SK-N-SH (cell line): ENCODE measurements at regions not wholly inside any gene's neighbourhood (a gene's known extent, or its start where the extent isn't known, plus 50 kb on each side); places are given as distances from the start of the nearest gene placed in this dataset.
A peak's percentile ranks its signal among the peaks of the same experiment; 100 is the strongest.

Experiments
- CTCF ChIA-PET: fragments of 300-600, 350-600 bp; formaldehyde crosslinking; extraction: SDS; loops from one replicate; lab custom pipeline; 2021; lab: Yijun Ruan, JAX
- POLR2A ChIA-PET: fragments of 350-600 bp; sonication (Branson Sonifier 250); formaldehyde crosslinking; extraction: SDS; loops from one replicate; lab custom pipeline; 2020; ENCODE audit warnings: antibody characterized with exemption, inconsistent platforms; lab: Yijun Ruan, JAX
- DNase-seq: peaks from one replicate; pipeline ENCODE4 v3.0.0; 2012
- H2AFZ ChIP-seq: fragments of 200-600 bp; sonication (generic); 2 replicates; pipeline ENCODE4 v1.8.1; 2016; ENCODE audit warnings: antibody characterized with exemption, mild to moderate bottlenecking, low read depth
- H3F3A ChIP-seq: fragments of 200-600 bp; sonication (generic); replicated peaks from 2 replicates; pipeline ENCODE3; 2016; ENCODE audit warnings: antibody characterized with exemption, mild to moderate bottlenecking; ENCODE audit not compliant: insufficient read depth
- H3K27ac ChIP-seq, 2 experiments: fragments of 200-500 bp in 1 of 2; fragments of 200-600 bp in 1 of 2; sonication (Bioruptor generic) in 1 of 2; sonication (generic), shearing (Covaris generic) in 1 of 2; 2 replicates each; pipeline versions ENCODE4 v1.5.1 to v1.6.1; 2014 to 2016; ENCODE audit warnings: low read depth in 2 of 2, inconsistent platforms in 1 of 2, low read length in 1 of 2, mild to moderate bottlenecking in 1 of 2, mixed read lengths in 1 of 2
- H3K27me3 ChIP-seq: fragments of 200-600 bp; sonication (generic), shearing (Covaris generic); 2 replicates; pipeline ENCODE4 v1.6.1; 2016; ENCODE audit warnings: mixed run types; ENCODE audit not compliant: insufficient read depth
- H3K36me3 ChIP-seq, 2 experiments: fragments of 200-500 bp in 1 of 2; fragments of 200-600 bp in 1 of 2; sonication (Bioruptor generic) in 1 of 2; sonication (generic) in 1 of 2; replicated peaks in 1 of 2; 2 replicates each; pipeline versions ENCODE3 to v1.5.1; 2014 to 2016; ENCODE audit warnings: low read length in 1 of 2, mild to moderate bottlenecking in 1 of 2; ENCODE audit not compliant: insufficient read depth in 2 of 2, control insufficient read depth in 1 of 2
- H3K4me1 ChIP-seq, 2 experiments: fragments of 200-500 bp in 1 of 2; fragments of 200-600 bp in 1 of 2; sonication (Bioruptor generic) in 1 of 2; sonication (generic), shearing (Covaris generic) in 1 of 2; 2 replicates each; pipeline versions ENCODE4 v1.5.1 to v1.6.1; 2014 to 2016; ENCODE audit warnings: low read depth in 1 of 2, low read length in 1 of 2, mixed run types in 1 of 2; ENCODE audit not compliant: insufficient read depth in 2 of 2, control insufficient read depth in 1 of 2
- H3K4me2 ChIP-seq: fragments of 200-600 bp; sonication (generic), shearing (Covaris generic); 2 replicates; pipeline ENCODE4 v1.6.1; 2017; ENCODE audit warnings: mixed run types
- H3K4me3 ChIP-seq, 2 experiments: fragments of 200-500 bp in 1 of 2; fragments of 200-600 bp in 1 of 2; sonication (Bioruptor generic) in 1 of 2; sonication (generic), shearing (Covaris generic) in 1 of 2; 2 replicates each; pipeline versions ENCODE4 v1.5.1 to v1.8.1; 2014 to 2016; ENCODE audit warnings: low read depth in 2 of 2, inconsistent platforms in 1 of 2, low read length in 1 of 2, mild to moderate bottlenecking in 1 of 2, mixed read lengths in 1 of 2, moderate library complexity in 1 of 2
- H3K79me2 ChIP-seq: fragments of 200-600 bp; sonication (generic); 2 replicates; pipeline ENCODE4 v1.8.1; 2017; ENCODE audit warnings: mild to moderate bottlenecking; ENCODE audit not compliant: insufficient read depth
- H3K9ac ChIP-seq: fragments of 200-600 bp; sonication (generic); 2 replicates; pipeline ENCODE4 v1.6.1; 2017; ENCODE audit warnings: mixed run types
- H3K9me2 ChIP-seq: fragments of 200-600 bp; sonication (generic); 2 replicates; pipeline ENCODE4 v1.6.1; 2017; ENCODE audit warnings: mixed run types
- H3K9me3 ChIP-seq: fragments of 200-600 bp; sonication (generic); 2 replicates; pipeline ENCODE4 v1.6.1; 2017; ENCODE audit warnings: mixed run types, mild to moderate bottlenecking, moderate library complexity
- H4K20me1 ChIP-seq: fragments of 200-600 bp; sonication (generic); 2 replicates; pipeline ENCODE4 v1.6.1; 2017; ENCODE audit warnings: mild to moderate bottlenecking, mixed run types; ENCODE audit not compliant: insufficient read depth
- CHD2 ChIP-seq: fragments of 150-350 bp; IDR thresholded peaks from 2 replicates; pipeline ENCODE4 v1.6.1; 2018; ENCODE audit warnings: low read length; ENCODE audit not compliant: partially characterized antibody
- ELF1 ChIP-seq: IDR thresholded peaks from 2 replicates; pipeline ENCODE4 v1.4.0; 2012
- EP300 ChIP-seq, 2 experiments: IDR thresholded peaks; 2 replicates each; pipeline versions ENCODE4 v1.4.0 to v1.6.1; 2012; ENCODE audit warnings: borderline replicate concordance in 1 of 2, low read depth in 1 of 2, low read length in 1 of 2
- FOSL2 ChIP-seq: IDR thresholded peaks from 2 replicates; pipeline ENCODE4 v1.4.0; 2012; ENCODE audit warnings: low read depth, mild to moderate bottlenecking, moderate library complexity, borderline replicate concordance
- JUND ChIP-seq: IDR thresholded peaks from 2 replicates; pipeline ENCODE4 v1.4.0; 2012
- MEF2A ChIP-seq: IDR thresholded peaks from 2 replicates; pipeline ENCODE4 v1.4.0; 2012; ENCODE audit warnings: low read depth, borderline replicate concordance
- MXI1 ChIP-seq: IDR thresholded peaks from 2 replicates; pipeline ENCODE4 v1.6.1; 2012; ENCODE audit warnings: mild to moderate bottlenecking, low read depth, low read length, improper control_type of control experiment
- NFIC ChIP-seq: IDR thresholded peaks from 2 replicates; pipeline ENCODE4 v1.4.0; 2012; ENCODE audit warnings: borderline replicate concordance
- PBX3 ChIP-seq: IDR thresholded peaks from 2 replicates; pipeline ENCODE4; 2012
- POLR2AphosphoS5 ChIP-seq: IDR thresholded peaks from 2 replicates; pipeline ENCODE4 v1.6.1; 2012; ENCODE audit warnings: low read depth, low read length
- RAD21 ChIP-seq: IDR thresholded peaks from 2 replicates; pipeline ENCODE4 v1.6.1; 2012; ENCODE audit warnings: mild to moderate bottlenecking, low read length
- RCOR1 ChIP-seq: fragments of 150-350 bp; IDR thresholded peaks from 2 replicates; pipeline ENCODE4 v1.6.1; 2017; ENCODE audit warnings: antibody characterized with exemption, low read length
- TCF12 ChIP-seq: IDR thresholded peaks from 2 replicates; pipeline ENCODE4 v1.4.0; 2012
- TEAD4 ChIP-seq: IDR thresholded peaks from 2 replicates; pipeline ENCODE4 v1.4.0; 2012; ENCODE audit warnings: mild to moderate bottlenecking, borderline replicate concordance; ENCODE audit not compliant: insufficient read depth
- YY1 ChIP-seq: IDR thresholded peaks from 2 replicates; pipeline ENCODE4 v1.4.0; 2012; ENCODE audit warnings: low read depth, mild to moderate bottlenecking
- TF ChIP-seq, protein P1 (sequence below): IDR thresholded peaks from 2 replicates; pipeline ENCODE4 v1.4.0; 2012; ENCODE audit warnings: low read depth, borderline replicate concordance
- TF ChIP-seq, protein P2 (sequence below): fragments of 150-350 bp; IDR thresholded peaks from 2 replicates; pipeline ENCODE4 v1.6.1; 2016; ENCODE audit warnings: mild to moderate bottlenecking, low read depth, low read length
- TF ChIP-seq, protein P3 (sequence below): fragments of 200-600 bp; sonication (generic); IDR thresholded peaks from 2 replicates; pipeline ENCODE4 v1.6.1; 2017; ENCODE audit warnings: antibody characterized with exemption, mild to moderate bottlenecking, moderate library complexity

DNA sequence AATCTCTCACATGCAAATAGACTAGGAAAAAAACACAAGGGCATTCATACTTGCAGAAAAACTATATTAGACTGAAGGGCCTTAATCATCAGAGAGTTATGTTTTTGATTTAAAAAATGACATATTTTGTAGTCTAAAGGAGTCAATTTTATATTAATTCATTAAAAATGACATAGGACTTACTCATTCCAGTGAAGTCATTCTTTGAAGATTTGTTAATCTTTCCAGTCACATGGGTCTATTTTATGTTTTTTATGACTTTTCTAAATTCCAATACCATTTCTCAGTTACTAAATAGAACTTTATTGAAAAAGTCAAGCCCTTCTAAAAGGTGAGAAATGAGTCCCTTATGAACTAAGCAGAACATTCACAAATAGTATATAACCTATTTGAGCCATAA, 743.8 kb upstream of the INTU start:
- Histone ChIP-seq H3K4me2 (no peak overlapping the region), H3K36me3 (no peaks in the 10 kb centered on the region), H4K20me1 (no peaks in the 10 kb centered on the region), H3K27ac (peak overlapping the region in 1 of 2 experiments; percentile 53; a peak in 2 of 4 replicates), H3F3A (peaks cover 7% of the 10 kb centered on the region)
- ChIA-PET POLR2A (no interaction called here), CTCF (no interaction called here)
- no peak for DNase-seq
- TF ChIP-seq ELF1 (no peak), TEAD4 (0 out of 2 replicates have a peak, but pooled peaks have one; percentile 37), POLR2AphosphoS5 (no peak), JUND (peak; percentile 59), EP300 (IDR thresholded peaks at IDR 0.05; ENCODE audit: borderline replicate concordance in 1 of 2, low read depth in 1 of 2, low read length in 1 of 2) (peak in 1 of 2 experiments; percentile 74; a peak in 2 of 4 replicates), CHD2 (no peak), NFIC (no peak), TCF12 (peak; percentile 74), PBX3 (peak; percentile 72), YY1 (no peak), RAD21 (no peak), MEF2A (peak; percentile 71), FOSL2 (peak; percentile 68), MXI1 (no peak)
- TF ChIP-seq, protein P1, sequence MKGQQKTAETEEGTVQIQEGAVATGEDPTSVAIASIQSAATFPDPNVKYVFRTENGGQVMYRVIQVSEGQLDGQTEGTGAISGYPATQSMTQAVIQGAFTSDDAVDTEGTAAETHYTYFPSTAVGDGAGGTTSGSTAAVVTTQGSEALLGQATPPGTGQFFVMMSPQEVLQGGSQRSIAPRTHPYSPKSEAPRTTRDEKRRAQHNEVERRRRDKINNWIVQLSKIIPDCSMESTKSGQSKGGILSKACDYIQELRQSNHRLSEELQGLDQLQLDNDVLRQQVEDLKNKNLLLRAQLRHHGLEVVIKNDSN = peak; percentile 61
- TF ChIP-seq, protein P2, sequence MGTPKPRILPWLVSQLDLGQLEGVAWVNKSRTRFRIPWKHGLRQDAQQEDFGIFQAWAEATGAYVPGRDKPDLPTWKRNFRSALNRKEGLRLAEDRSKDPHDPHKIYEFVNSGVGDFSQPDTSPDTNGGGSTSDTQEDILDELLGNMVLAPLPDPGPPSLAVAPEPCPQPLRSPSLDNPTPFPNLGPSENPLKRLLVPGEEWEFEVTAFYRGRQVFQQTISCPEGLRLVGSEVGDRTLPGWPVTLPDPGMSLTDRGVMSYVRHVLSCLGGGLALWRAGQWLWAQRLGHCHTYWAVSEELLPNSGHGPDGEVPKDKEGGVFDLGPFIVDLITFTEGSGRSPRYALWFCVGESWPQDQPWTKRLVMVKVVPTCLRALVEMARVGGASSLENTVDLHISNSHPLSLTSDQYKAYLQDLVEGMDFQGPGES = no peak
- TF ChIP-seq, all 33 proteins: peak for 8
- H3K9me3 ChIP-seq = no peaks in the 10 kb centered on the region
- H3K27me3 ChIP-seq = no peaks in the 10 kb centered on the region
- H3K9me2 ChIP-seq = no peaks in the 10 kb centered on the region
- H3K4me1 ChIP-seq = peaks cover 0 to 6% of the 10 kb centered on the region in 2 experiments; a peak in 1 of 4 replicates
- no peak overlapping the region for H3K9ac ChIP-seq
- no peak overlapping the region for H3K4me3 ChIP-seq
- no peak overlapping the region for H2AFZ ChIP-seq
- no peaks in the 10 kb centered on the region for H3K79me2 ChIP-seq

GRCh38 chr4:126890383-126890782, 742.4 kb upstream of the INTU start:
- Histone ChIP-seq H3K27ac (no peak overlapping the region), H3K9ac (no peak overlapping the region), H3K4me1 (peaks cover 0 to 6% of the 10 kb centered on the region in 2 experiments; a peak in 1 of 4 replicates), H3K4me3 (no peak overlapping the region)
- no peak for DNase-seq
- CTCF ChIA-PET = no interaction called here
- TF ChIP-seq, protein P3, sequence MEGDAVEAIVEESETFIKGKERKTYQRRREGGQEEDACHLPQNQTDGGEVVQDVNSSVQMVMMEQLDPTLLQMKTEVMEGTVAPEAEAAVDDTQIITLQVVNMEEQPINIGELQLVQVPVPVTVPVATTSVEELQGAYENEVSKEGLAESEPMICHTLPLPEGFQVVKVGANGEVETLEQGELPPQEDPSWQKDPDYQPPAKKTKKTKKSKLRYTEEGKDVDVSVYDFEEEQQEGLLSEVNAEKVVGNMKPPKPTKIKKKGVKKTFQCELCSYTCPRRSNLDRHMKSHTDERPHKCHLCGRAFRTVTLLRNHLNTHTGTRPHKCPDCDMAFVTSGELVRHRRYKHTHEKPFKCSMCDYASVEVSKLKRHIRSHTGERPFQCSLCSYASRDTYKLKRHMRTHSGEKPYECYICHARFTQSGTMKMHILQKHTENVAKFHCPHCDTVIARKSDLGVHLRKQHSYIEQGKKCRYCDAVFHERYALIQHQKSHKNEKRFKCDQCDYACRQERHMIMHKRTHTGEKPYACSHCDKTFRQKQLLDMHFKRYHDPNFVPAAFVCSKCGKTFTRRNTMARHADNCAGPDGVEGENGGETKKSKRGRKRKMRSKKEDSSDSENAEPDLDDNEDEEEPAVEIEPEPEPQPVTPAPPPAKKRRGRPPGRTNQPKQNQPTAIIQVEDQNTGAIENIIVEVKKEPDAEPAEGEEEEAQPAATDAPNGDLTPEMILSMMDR = no peak
- TF ChIP-seq RCOR1 = no peak
- TF ChIP-seq MEF2A = no peak
- TF ChIP-seq, all 33 proteins: peak for 0
- Histone ChIP-seq H3K9me3 (0 out of 2 replicates have a peak, but pooled peaks cover 2% of the 10 kb centered on the region), H3K9me2 (no peaks in the 10 kb centered on the region), H3K27me3 (no peaks in the 10 kb centered on the region), H3K36me3 (no peaks in the 10 kb centered on the region), H4K20me1 (no peaks in the 10 kb centered on the region), H3K4me2 (no peak overlapping the region), H3F3A (peaks cover 7% of the 10 kb centered on the region), H2AFZ (no peak overlapping the region; the same call in 1 of the 2 replicates), H3K79me2 (no peaks in the 10 kb centered on the region)
- POLR2A ChIA-PET = no interaction called here
